HG03108 (cell line): ENCODE measurements at regions not wholly inside any gene's neighbourhood (a gene's known extent, or its start where the extent isn't known, plus 50 kb on each side); places are given as distances from the start of the nearest gene placed in this dataset.
"Not testable (repeated sequence)": the region's sequence is repeated elsewhere in the genome, so short reads cannot be mapped to it uniquely, and the experiment has no call there.

Experiments used
- ATAC-seq: cut with Tn5 transposase; IDR thresholded peaks from one replicate; pipeline ENCODE4 v1.9.1; 2021; ENCODE audit warnings: moderate library complexity; ENCODE audit not compliant: unreplicated experiment

DNA sequence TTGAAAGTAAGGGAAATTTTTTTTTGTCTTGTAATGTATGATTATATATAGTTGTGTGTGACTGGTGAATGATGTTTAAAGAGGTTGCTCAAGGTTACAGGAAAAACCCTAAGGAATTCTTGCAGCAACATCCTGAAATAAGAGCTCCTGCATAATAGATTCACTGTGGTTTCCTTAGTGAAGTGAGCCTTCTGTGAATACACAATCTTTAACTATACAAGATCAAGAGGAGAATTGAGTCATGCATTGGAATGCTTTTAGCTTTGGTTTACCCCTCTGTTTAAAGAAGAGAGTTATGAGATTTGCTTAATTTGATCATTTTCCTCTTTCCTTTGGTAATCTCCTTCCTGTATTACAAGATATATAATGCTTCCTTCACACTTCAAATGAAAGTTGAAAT lies 141.6 kb upstream of the EYA4 start:
- ATAC-seq = no peak

DNA sequence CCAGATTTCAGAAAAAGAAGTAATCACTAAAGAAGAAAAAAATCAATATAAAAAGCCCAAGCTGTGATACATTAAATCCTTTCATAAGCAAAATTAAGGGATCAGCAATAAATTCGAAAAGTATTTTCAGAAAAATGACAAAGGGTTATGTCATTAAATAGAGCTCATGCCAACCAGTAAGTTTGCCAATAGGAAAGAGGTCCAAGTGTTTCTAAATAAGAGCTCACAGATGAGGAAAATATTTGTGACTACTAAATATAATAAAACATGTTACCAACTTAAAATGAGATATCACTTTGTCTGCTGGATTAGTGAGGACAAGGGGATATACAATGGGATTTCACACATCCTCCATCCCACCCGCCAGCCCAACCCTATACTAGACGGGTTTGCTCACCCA lies 140.3 kb upstream of the EYA4 start:
- ATAC-seq = no peak

DNA sequence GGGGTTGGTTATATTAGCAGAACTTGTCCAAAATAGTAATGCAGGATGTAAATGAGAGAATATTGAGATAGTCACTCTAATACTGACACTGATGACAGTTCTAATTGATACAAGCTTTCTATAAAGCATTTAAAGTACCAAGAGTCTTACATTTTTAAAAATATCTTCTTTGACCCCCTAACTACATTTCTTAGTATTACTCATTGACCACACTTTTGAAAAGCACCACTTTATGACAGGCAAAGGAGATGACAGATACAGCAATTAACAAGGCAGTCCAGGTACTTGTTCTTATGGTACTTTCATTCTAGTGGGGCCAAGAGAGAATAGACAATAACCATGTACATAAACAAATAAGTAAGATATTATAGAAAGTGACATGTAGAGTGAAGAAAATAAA lies 139.4 kb upstream of the EYA4 start:
- ATAC-seq = no peak

DNA sequence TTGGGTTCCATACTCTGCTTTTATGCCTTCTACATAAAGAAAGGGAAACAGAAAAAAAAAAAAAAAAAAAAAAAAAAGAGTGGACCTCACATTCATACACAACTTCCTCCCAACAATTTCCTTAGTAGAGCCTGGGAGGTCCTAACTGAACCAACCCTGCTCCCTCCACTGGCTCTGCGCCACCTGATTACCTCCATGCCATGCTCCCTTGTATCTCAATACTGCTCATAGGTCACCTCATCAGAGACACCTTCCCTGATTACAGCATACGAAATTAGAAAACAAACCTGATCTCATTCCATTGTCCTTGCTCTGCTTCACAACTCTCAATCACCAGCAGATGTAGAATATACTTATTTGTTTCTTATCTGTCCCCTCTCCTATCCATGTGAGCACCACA lies 134.2 kb upstream of the EYA4 start:
- ATAC-seq = no peak

DNA sequence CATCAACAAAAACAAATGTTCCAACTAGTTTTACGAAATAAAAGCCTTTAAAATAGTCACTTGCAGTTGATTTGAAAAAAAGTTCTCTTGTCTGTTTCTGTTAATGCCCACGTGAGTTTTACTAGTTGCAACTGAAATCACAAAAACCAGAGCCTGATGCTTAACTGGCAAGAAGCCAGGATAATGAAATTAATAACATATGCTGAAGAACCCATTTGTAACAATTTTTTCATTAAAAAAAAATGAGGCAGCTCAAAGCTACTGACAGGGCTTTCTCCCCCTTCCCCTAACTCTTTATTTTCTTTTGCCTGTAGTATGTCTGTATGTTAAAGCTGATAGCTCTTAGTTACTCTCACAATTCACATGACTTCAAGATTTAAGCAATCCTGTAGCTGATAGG lies 132.7 kb upstream of the EYA4 start:
- ATAC-seq = no peak

DNA sequence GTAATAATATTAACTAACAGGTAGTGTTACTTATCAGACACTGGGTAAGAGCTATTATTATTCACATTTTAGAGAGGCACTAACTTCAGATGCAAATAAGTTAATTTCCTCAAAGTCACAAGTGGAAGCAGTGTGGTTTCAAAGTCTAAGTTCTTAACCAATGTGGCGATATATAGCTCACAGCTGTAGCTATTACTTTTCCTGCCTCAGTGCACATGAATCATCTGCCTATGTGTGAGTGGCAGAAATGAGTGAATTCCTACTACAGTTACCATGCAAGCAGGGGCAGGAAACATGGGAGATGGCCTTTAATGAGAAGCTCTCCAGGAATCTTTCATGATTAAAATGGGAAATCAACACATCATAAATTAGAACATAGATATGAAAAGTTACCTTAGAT lies 126.2 kb upstream of the EYA4 start:
- ATAC-seq = no peak

DNA sequence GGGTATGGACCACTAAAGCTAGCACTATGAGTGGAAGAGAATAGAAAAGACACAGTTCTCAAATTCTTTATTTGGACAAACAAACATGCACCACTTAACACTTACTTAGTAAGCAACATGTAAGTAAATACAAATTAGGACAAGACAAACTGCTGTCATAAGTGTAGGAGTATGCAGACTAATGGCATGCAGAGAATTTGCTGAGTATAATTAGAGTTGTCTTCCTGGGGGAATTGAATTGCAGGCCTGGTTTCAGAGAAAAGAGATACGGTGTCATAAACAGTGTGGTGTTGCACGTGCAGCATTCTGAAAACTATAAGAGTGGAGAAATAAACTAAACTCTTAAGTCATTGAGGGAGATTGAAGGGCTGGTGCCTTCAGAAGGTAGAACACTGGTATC lies 125.2 kb upstream of the EYA4 start:
- ATAC-seq = no peak

GRCh38 chr6:133128191-133128590 lies 113.0 kb upstream of the EYA4 start:
- no peak for ATAC-seq

DNA sequence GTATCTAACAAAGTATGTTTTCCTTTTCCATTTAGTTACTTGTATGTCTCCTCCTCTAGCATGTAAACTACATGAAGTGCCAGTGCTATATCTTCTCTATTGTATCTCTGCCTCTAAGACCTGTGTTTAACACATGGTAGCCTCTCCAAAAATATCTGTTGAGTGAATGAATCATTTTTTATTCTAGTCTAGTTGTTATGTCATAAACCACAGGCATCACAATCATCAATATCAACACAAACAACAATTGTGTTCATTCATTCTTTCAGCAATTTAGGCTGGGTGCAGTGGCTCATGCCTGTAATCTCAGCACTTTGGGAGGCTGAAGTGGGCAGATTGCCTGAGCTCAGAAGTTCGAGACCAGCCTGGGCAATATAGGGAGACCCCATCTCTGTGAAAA lies 111.6 kb upstream of the EYA4 start:
- no peak for ATAC-seq

DNA sequence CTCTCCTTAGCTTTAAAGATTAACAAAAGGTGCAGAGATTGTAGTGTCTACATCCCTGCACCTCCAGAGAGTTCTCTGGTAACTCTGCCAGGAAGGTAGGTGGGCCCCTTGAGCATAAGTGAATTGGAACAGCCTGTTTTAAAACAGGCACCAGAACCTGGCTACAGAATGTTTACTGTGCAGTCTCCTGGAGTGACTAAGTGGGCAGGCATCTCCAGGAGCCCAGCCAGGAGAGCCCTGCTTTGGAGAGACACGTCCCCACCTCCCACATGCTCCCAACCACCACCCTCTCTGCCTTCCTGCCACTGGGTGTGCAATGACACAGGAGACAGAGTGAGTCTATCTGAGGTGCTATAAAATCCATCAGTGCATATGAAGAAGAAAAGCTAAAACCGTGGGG lies 110.3 kb upstream of the EYA4 start:
- no peak for ATAC-seq

- ATAC-seq = no peak
Observed at GRCh38 chr6:133131621-133132465, 109.3 kb upstream of the EYA4 start.

DNA sequence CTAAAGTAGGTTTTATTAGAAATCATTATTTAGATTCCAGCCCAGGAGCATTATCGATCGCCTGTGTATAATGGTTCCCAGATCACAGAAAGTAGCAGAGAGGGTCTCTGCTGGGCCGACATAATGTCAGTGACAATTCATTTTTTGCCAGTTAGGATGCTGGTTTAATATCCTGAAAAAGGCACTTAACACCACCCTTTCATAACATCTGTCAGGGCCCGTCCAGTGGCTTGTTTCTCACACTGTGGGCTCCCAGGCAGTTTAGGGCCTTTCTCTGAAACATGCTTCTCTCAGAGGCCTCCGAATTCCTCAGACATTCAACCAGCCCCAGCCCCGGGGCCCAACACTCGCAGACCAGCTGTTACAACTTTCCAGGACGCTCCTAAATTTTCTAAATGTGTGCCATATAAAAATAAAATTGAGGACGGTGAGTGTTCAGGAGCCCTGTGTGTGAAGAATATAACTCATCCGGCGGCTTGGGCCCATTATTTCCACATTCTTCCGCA lies 108.6 kb upstream of the EYA4 start:
- ATAC-seq = no peak

DNA sequence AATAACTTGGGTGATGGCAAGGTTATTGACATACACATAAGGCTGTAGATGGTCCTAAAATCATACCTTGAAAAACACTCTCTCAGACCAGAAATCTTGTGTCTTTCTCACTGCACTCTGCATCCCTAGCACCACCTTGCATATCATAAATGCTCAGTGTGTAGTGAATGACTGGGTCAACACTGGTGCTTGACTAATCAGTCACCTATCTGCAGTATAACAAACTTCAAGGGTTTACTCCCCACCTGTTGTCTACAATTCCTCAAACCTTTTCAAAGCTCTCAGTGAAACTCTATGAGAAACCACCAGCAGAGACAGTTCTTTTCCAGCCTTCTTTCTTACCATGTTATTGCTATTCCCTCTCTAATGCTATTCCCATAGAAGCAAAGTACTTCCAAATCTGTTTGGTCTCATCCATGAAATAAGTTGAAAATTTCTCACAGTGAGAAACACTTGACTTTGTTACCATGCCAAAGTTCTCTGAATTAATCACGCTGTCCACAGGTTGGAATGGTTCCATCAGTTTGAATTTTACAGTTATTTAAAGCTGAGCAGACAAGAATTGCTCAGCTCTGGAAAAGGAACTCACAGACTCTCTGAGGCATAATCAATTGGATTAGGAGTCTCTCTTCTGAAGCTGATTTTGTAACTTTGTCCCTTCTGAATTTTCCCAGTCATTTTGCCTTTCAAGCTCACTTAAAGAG lies 104.8 kb upstream of the EYA4 start:
- no peak for ATAC-seq

- ATAC-seq = not testable (repeated sequence)
Observed at GRCh38 chr6:133147470-133148184, 93.5 kb upstream of the EYA4 start.

- ATAC-seq = no peak
Observed at GRCh38 chr6:133156689-133157088, 84.5 kb upstream of the EYA4 start.

DNA sequence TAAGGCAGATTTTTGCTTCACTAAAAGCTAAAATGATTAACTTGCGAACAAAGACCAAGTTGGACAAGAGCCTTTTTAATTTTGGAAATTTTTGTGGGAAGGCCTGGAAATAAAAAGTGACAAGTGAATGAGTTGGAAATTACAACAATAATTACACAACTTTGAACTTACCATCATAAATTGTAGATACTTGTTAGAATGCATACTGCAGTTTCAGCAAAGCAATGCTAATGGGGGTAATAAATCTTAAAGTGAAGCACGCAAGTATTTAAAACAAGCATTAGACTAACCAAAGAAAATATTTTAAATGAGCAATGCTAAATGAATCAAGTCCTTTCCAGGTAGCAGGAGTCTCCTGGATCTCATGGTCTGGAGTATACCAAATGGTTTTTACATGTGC lies 83.2 kb upstream of the EYA4 start:
- no peak for ATAC-seq

- no peak for ATAC-seq
Observed at GRCh38 chr6:133159255-133159795, 81.8 kb upstream of the EYA4 start.

DNA sequence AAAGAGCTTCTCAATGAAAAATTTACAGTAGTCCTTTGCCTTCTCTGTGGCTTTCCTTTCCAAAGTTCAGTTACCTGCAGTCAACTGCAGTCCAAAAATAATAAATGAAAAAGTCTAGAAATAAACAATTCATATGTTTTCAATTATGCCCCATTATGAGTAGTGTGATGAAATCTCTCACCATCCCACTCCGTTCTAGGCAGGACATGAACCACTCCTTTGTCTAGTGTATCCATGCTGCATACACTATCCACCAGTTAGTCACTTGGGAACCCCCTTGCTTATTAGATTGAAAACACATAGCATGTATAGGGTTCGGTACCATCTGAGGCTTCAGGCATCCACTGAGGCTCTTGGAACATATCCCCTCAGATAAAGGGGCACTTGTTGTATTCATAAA lies 80.6 kb upstream of the EYA4 start:
- no peak for ATAC-seq

GRCh38 chr6:133165235-133165634 lies 75.9 kb upstream of the EYA4 start:
- ATAC-seq = no peak

- no peak for ATAC-seq
Observed at GRCh38 chr6:133166766-133167165, 74.4 kb upstream of the EYA4 start.

GRCh38 chr6:133169901-133170300 lies 71.3 kb upstream of the EYA4 start:
- ATAC-seq = no peak
